ENCODE measurements at regions not wholly inside any gene's neighbourhood (a gene's known extent, or its start where the extent isn't known, plus 50 kb on each side); places are given as distances from the start of the nearest gene placed in this dataset.

- TF ChIP-seq EZH2 (IDR thresholded peaks at IDR 0.05; ENCODE audit: low read depth): no peak
- TF ChIP-seq CTCF (conservative IDR thresholded peaks at IDR 0.05): no peak
- no peaks in the 10 kb centered on the region for H3K9me3 ChIP-seq (ENCODE audit: insufficient read depth, low read depth)
- H3K27ac ChIP-seq: no peak overlapping the region
Measured at GRCh38 chr3:118573912-118574311, 460.7 kb downstream of the IGSF11 start.

GRCh38 chr3:118577055-118577777, 457.4 kb downstream of the IGSF11 start:
- Histone ChIP-seq H4K20me1 (ENCODE audit: insufficient read depth) (no peaks in the 10 kb centered on the region), H3K9me2 (ENCODE audit: insufficient read depth) (no peaks in the 10 kb centered on the region), H3K9me3 (ENCODE audit: insufficient read depth, low read depth) (no peaks in the 10 kb centered on the region), H2AFZ (no peak overlapping the region), H3K36me3 (ENCODE audit: low read depth) (no peaks in the 10 kb centered on the region), H3K27ac (no peak overlapping the region), H3F3A (ENCODE audit: insufficient read depth, low read depth) (no peaks in the 10 kb centered on the region), H3K4me3 (no peak overlapping the region), H3K27me3 (ENCODE audit: insufficient read depth, low read depth) (no peaks in the 10 kb centered on the region), H3K4me1 (replicated peaks; ENCODE audit: insufficient read depth) (no peaks in the 10 kb centered on the region), H3K79me2 (ENCODE audit: low read depth) (no peaks in the 10 kb centered on the region), H3K4me2 (no peak overlapping the region)
- no peak for TF ChIP-seq EZH2 (IDR thresholded peaks at IDR 0.05; ENCODE audit: low read depth)
- no peak for TF ChIP-seq CTCF (conservative IDR thresholded peaks at IDR 0.05)
- DNase-seq: no peak
- no TSS peak for BruUV-seq (replicated peaks)
- ChIA-PET POLR2A (ENCODE audit: unreplicated experiment) (no interaction called here), CTCF (no interaction called here)
- intact Hi-C loops (cut with micrococcal nuclease; ENCODE audit: unreplicated experiment): no loop called here

More at GRCh38 chr3:118573912-118574311, 460.7 kb downstream of the IGSF11 start:
- Histone ChIP-seq H3K4me1 (replicated peaks; ENCODE audit: insufficient read depth) (no peaks in the 10 kb centered on the region), H3K27me3 (ENCODE audit: insufficient read depth, low read depth) (no peaks in the 10 kb centered on the region), H3K9me2 (ENCODE audit: insufficient read depth) (no peaks in the 10 kb centered on the region), H2AFZ (no peak overlapping the region), H3K36me3 (ENCODE audit: low read depth) (no peaks in the 10 kb centered on the region), H3K4me2 (no peak overlapping the region), H3K79me2 (ENCODE audit: low read depth) (no peaks in the 10 kb centered on the region), H3F3A (ENCODE audit: insufficient read depth, low read depth) (no peaks in the 10 kb centered on the region), H4K20me1 (ENCODE audit: insufficient read depth) (no peaks in the 10 kb centered on the region), H3K4me3 (no peak overlapping the region)
- no peak for DNase-seq
- no TSS peak for BruUV-seq (replicated peaks)
- intact Hi-C loops (cut with micrococcal nuclease; ENCODE audit: unreplicated experiment): no loop called here
- POLR2A ChIA-PET (ENCODE audit: unreplicated experiment): no interaction called here
- CTCF ChIA-PET: no interaction called here

- Histone ChIP-seq H3K27me3 (ENCODE audit: insufficient read depth, low read depth) (no peaks in the 10 kb centered on the region), H4K20me1 (ENCODE audit: insufficient read depth) (no peaks in the 10 kb centered on the region), H3K36me3 (ENCODE audit: low read depth) (no peaks in the 10 kb centered on the region), H3K9me2 (ENCODE audit: insufficient read depth) (no peaks in the 10 kb centered on the region), H3K4me3 (no peak overlapping the region), H3K27ac (no peak overlapping the region), H3K4me1 (replicated peaks; ENCODE audit: insufficient read depth) (no peaks in the 10 kb centered on the region), H3K79me2 (ENCODE audit: low read depth) (no peaks in the 10 kb centered on the region), H3K4me2 (no peak overlapping the region), H3K9me3 (ENCODE audit: insufficient read depth, low read depth) (no peaks in the 10 kb centered on the region), H3F3A (ENCODE audit: insufficient read depth, low read depth) (no peaks in the 10 kb centered on the region), H2AFZ (no peak overlapping the region)
- DNase-seq: no peak
- intact Hi-C loops (cut with micrococcal nuclease; ENCODE audit: unreplicated experiment): no loop called here
- no TSS peak for BruUV-seq (replicated peaks)
- TF ChIP-seq CTCF (conservative IDR thresholded peaks at IDR 0.05) (no peak), EZH2 (IDR thresholded peaks at IDR 0.05; ENCODE audit: low read depth) (no peak)
- ChIA-PET CTCF (no interaction called here), POLR2A (ENCODE audit: unreplicated experiment) (no interaction called here)
Measured at GRCh38 chr3:118578559-118578958, 456.1 kb downstream of the IGSF11 start.

Data from PC-9 (cell line).